Loucy (cell line): ENCODE measurements at regions not wholly inside any gene's neighbourhood (a gene's known extent, or its start where the extent isn't known, plus 50 kb on each side); places are given as distances from the start of the nearest gene placed in this dataset.
"Not testable (repeated sequence)": the region's sequence is repeated elsewhere in the genome, so short reads cannot be mapped to it uniquely, and the experiment has no call there.

Experiments used
- H2AFZ ChIP-seq: fragments of 200-600 bp; sonication (generic); 2 replicates; pipeline ENCODE4 v1.6.0; 2016; ENCODE audit warnings: antibody characterized with exemption, mild to moderate bottlenecking, low read length, moderate library complexity
- H3F3A ChIP-seq: fragments of 200-600 bp; 2 replicates; pipeline ENCODE4 v1.6.0; 2016; ENCODE audit warnings: antibody characterized with exemption, low read depth, mild to moderate bottlenecking
- H3K27me3 ChIP-seq: fragments of 200-600 bp; sonication (generic); 2 replicates; pipeline ENCODE4 v1.6.1; 2014; ENCODE audit warnings: low read length, mild to moderate bottlenecking; ENCODE audit not compliant: insufficient read depth, poor library complexity, severe bottlenecking
- H3K36me3 ChIP-seq: fragments of 200-600 bp; sonication (generic); 2 replicates; pipeline ENCODE4 v1.6.1; 2016; ENCODE audit warnings: low read length; ENCODE audit not compliant: insufficient read depth
- H3K4me1 ChIP-seq: fragments of 200-600 bp; sonication (generic); 2 replicates; pipeline ENCODE4 v1.5.1; 2014; ENCODE audit warnings: low read length, mild to moderate bottlenecking; ENCODE audit not compliant: insufficient read depth, poor library complexity, severe bottlenecking
- H3K4me2 ChIP-seq: fragments of 200-600 bp; sonication (generic); 2 replicates; pipeline ENCODE4 v1.6.0; 2014; ENCODE audit warnings: antibody characterized with exemption, low read length, low read depth, mild to moderate bottlenecking; ENCODE audit not compliant: poor library complexity, severe bottlenecking
- H3K4me3 ChIP-seq: fragments of 200-600 bp; sonication (generic); 2 replicates; pipeline ENCODE4 v1.5.1; 2014; ENCODE audit warnings: low read length, mild to moderate bottlenecking, mixed read lengths; ENCODE audit not compliant: poor library complexity, severe bottlenecking
- H3K79me2 ChIP-seq: fragments of 200-600 bp; sonication (generic); 2 replicates; pipeline ENCODE4 v1.6.1; 2014; ENCODE audit warnings: low read length; ENCODE audit not compliant: insufficient read depth
- H3K9ac ChIP-seq: fragments of 200-600 bp; sonication (generic); 2 replicates; pipeline ENCODE4 v1.6.0; 2014; ENCODE audit warnings: mild to moderate bottlenecking, low read depth, low read length, moderate library complexity; ENCODE audit not compliant: poor library complexity, severe bottlenecking
- H3K9me2 ChIP-seq: fragments of 200-600 bp; sonication (generic); replicated peaks from 2 replicates; pipeline ENCODE4 v1.6.1; 2016; ENCODE audit warnings: low read depth, low read length, mixed read lengths
- H3K9me3 ChIP-seq: fragments of 200-600 bp; sonication (generic); 2 replicates; pipeline ENCODE4 v1.6.1; 2014; ENCODE audit warnings: mild to moderate bottlenecking, antibody characterized with exemption, low read length, low read depth; ENCODE audit not compliant: insufficient read depth
- H4K20me1 ChIP-seq: fragments of 200-600 bp; sonication (generic); 2 replicates; pipeline ENCODE4 v1.6.0; 2014; ENCODE audit warnings: antibody characterized with exemption, low read length, mild to moderate bottlenecking; ENCODE audit not compliant: insufficient read depth, poor library complexity, severe bottlenecking
- CTCF ChIP-seq: fragments of 200-600 bp; sonication (generic); conservative IDR thresholded peaks from 2 replicates; pipeline ENCODE4 v1.5.1; 2014; ENCODE audit warnings: mild to moderate bottlenecking, antibody characterized with exemption, low read length
- EZH2phosphoT487 ChIP-seq: fragments of 200-600 bp; IDR thresholded peaks from 2 replicates; pipeline ENCODE4 v1.6.1; 2018; ENCODE audit warnings: antibody characterized with exemption, mild to moderate bottlenecking, moderate library complexity, borderline replicate concordance

- Histone ChIP-seq H3K27me3 (no peaks in the 10 kb centered on the region), H4K20me1 (no peaks in the 10 kb centered on the region), H3K9ac (no peak overlapping the region), H3F3A (no peaks in the 10 kb centered on the region), H3K36me3 (no peaks in the 10 kb centered on the region), H3K79me2 (no peaks in the 10 kb centered on the region), H3K4me3 (no peak overlapping the region), H3K9me2 (no peaks in the 10 kb centered on the region), H3K4me2 (no peak overlapping the region), H3K9me3 (no peaks in the 10 kb centered on the region), H3K4me1 (no peaks in the 10 kb centered on the region), H2AFZ (no peak overlapping the region)
- TF ChIP-seq CTCF (no peak), EZH2phosphoT487 (no peak)
Measured at GRCh38 chr15:77897896-77898406, 179.6 kb downstream of the TBC1D2B start.

GRCh38 chr15:77897113-77897895 is 180.2 kb downstream of the TBC1D2B start:
- H2AFZ ChIP-seq, H3F3A ChIP-seq, H3K4me2 ChIP-seq, H3K4me3 ChIP-seq, H3K79me2 ChIP-seq, H3K4me1 ChIP-seq, H4K20me1 ChIP-seq, H3K9me2 ChIP-seq, H3K9me3 ChIP-seq, H3K27me3 ChIP-seq, H3K9ac ChIP-seq, H3K36me3 ChIP-seq: not testable (repeated sequence)

- H3K79me2 ChIP-seq, H4K20me1 ChIP-seq, H3K4me3 ChIP-seq, H3K9me2 ChIP-seq, H3K27me3 ChIP-seq, H3K4me2 ChIP-seq, H3F3A ChIP-seq, H3K9me3 ChIP-seq, H2AFZ ChIP-seq, H3K36me3 ChIP-seq, H3K9ac ChIP-seq: not testable (repeated sequence)
- H3K4me1 ChIP-seq: peaks cover 11% of the 10 kb centered on the region
Measured at GRCh38 chr15:77896147-77897112, 181.1 kb downstream of the TBC1D2B start.

GRCh38 chr15:77895742-77896141 is 181.8 kb downstream of the TBC1D2B start:
- no peak overlapping the region for H3K4me2 ChIP-seq

GRCh38 chr15:77895145-77895544 is 182.4 kb downstream of the TBC1D2B start:
- not testable (repeated sequence) for H3K36me3 ChIP-seq, H3K4me3 ChIP-seq, H3K4me2 ChIP-seq, H3K9ac ChIP-seq, H4K20me1 ChIP-seq, H3K9me2 ChIP-seq, H3F3A ChIP-seq, H3K9me3 ChIP-seq, H2AFZ ChIP-seq, H3K27me3 ChIP-seq, H3K79me2 ChIP-seq
- H3K4me1 ChIP-seq: peaks cover 15% of the 10 kb centered on the region

More at GRCh38 chr15:77895742-77896141, 181.8 kb downstream of the TBC1D2B start:
- H3K9ac ChIP-seq: no peak overlapping the region
- no peaks in the 10 kb centered on the region for H3K36me3 ChIP-seq
- TF ChIP-seq CTCF: no peak
- no peak for TF ChIP-seq EZH2phosphoT487
- no peaks in the 10 kb centered on the region for H3K9me2 ChIP-seq
- H3K79me2 ChIP-seq: no peaks in the 10 kb centered on the region
- H4K20me1 ChIP-seq: no peaks in the 10 kb centered on the region
- no peaks in the 10 kb centered on the region for H3F3A ChIP-seq
- H3K4me3 ChIP-seq: no peak overlapping the region
- no peak overlapping the region for H2AFZ ChIP-seq
- H3K4me1 ChIP-seq: peaks cover 11% of the 10 kb centered on the region
- no peaks in the 10 kb centered on the region for H3K27me3 ChIP-seq
- H3K9me3 ChIP-seq: no peaks in the 10 kb centered on the region
